DMS 273 (cell line): ENCODE measurements at regions not wholly inside any gene's neighbourhood (a gene's known extent, or its start where the extent isn't known, plus 50 kb on each side); places are given as distances from the start of the nearest gene placed in this dataset.
"Not testable (repeated sequence)": the region's sequence is repeated elsewhere in the genome, so short reads cannot be mapped to it uniquely, and the experiment has no call there.

Experiments
- DNase-seq: peaks from one replicate; lab custom pipeline; 2025; ENCODE audit not compliant: unreplicated experiment; lab: John Stamatoyannopoulos, UW

- no peak for DNase-seq
Observed at GRCh38 chr18:49694402-49694801, 118.9 kb downstream of the ACAA2 start.

- DNase-seq: no peak
Observed at GRCh38 chr18:49693717-49694005, 119.7 kb downstream of the ACAA2 start.

GRCh38 chr18:49692906-49693716 lies 120.2 kb downstream of the ACAA2 start:
- DNase-seq: no peak

GRCh38 chr18:49691177-49691608 lies 122.1 kb downstream of the ACAA2 start:
- DNase-seq: no peak

- DNase-seq: no peak
Observed at GRCh38 chr18:49690312-49690711, 123.0 kb downstream of the ACAA2 start.

GRCh38 chr18:49685231-49685942 lies 123.5 kb downstream of the LIPG start:
- no peak for DNase-seq

GRCh38 chr18:49682803-49683190 lies 120.9 kb downstream of the LIPG start:
- DNase-seq: not testable (repeated sequence)

GRCh38 chr18:49682173-49682802 lies 120.4 kb downstream of the LIPG start:
- no peak for DNase-seq

GRCh38 chr18:49681387-49681786 lies 119.5 kb downstream of the LIPG start:
- no peak for DNase-seq

GRCh38 chr18:49678440-49678839 lies 116.6 kb downstream of the LIPG start:
- DNase-seq: no peak

GRCh38 chr18:49677762-49678413 lies 116.0 kb downstream of the LIPG start:
- peak; percentile 84 for DNase-seq

- no peak for DNase-seq
Observed at GRCh38 chr18:49677081-49677480, 115.2 kb downstream of the LIPG start.

- no peak for DNase-seq
Observed at GRCh38 chr18:49673281-49673680, 111.4 kb downstream of the LIPG start.

- DNase-seq: peak; percentile 17
Observed at GRCh38 chr18:49672853-49673252, 111.0 kb downstream of the LIPG start.

- DNase-seq: no peak
Observed at GRCh38 chr18:49669403-49669802, 107.5 kb downstream of the LIPG start.

GRCh38 chr18:49668574-49669275 lies 106.9 kb downstream of the LIPG start:
- peak; percentile 73 for DNase-seq

GRCh38 chr18:49667462-49667861 lies 105.6 kb downstream of the LIPG start:
- no peak for DNase-seq

- no peak for DNase-seq
Observed at GRCh38 chr18:49666045-49666775, 104.4 kb downstream of the LIPG start.

- DNase-seq: peak; percentile 64
Observed at GRCh38 chr18:49663899-49664890, 102.3 kb downstream of the LIPG start.
